HCT116 (cell line): ENCODE measurements at regions not wholly inside any gene's neighbourhood (a gene's known extent, or its start where the extent isn't known, plus 50 kb on each side); places are given as distances from the start of the nearest gene placed in this dataset.

ENCODE experiments used
- ATAC-seq: fragments of 200-7000 bp; cut with Tn5 transposase; 2 replicates; pipeline ENCODE4 v1.9.1; 2020; ENCODE audit warnings: mild to moderate bottlenecking, moderate library complexity
- BruUV-seq: library from RNA; stranded (reverse); fragments of 400-500 nt; replicated peaks from 2 replicates; lab custom pipeline; 2021; lab: Mats Ljungman, UMichigan
- CTCF ChIA-PET: fragments of 300-600 bp; sonication (Branson Sonifier 250); formaldehyde crosslinking; loops from one replicate; lab custom pipeline; 2021; ENCODE audit warnings: antibody characterized with exemption; lab: Charles Lee
- POLR2A ChIA-PET: fragments of 300-600, 350-600 bp; sonication (Branson Sonifier 250); formaldehyde crosslinking; loops from one replicate; lab custom pipeline; 2021; ENCODE audit warnings: antibody characterized with exemption; lab: Charles Lee
- RAD21 ChIA-PET, 2 experiments: fragments of 300-600 bp; sonication (Branson Sonifier 250); formaldehyde crosslinking; loops; one replicate each; lab custom pipeline; 2023; ENCODE audit warnings: low total read pairs in 2 of 2; ENCODE audit not compliant: uncharacterized antibody in 2 of 2, unreplicated experiment in 2 of 2, low non-redundant PET in 1 of 2; lab: Charles Lee
- DNase-seq: peaks from one replicate; pipeline ENCODE4 v3.0.0-alpha.2; 2010; ENCODE audit warnings: low read depth, low spot score
- H2AFZ ChIP-seq: fragments of 200-600 bp; shearing (Covaris generic), sonication (generic); 2 replicates; pipeline ENCODE4 v1.6.1; 2017; ENCODE audit warnings: low read depth, mixed run types, mixed read lengths, antibody characterized with exemption, low read length; ENCODE audit not compliant: poor library complexity, severe bottlenecking
- H3K27ac ChIP-seq: 2 replicates; pipeline ENCODE4 v1.5.1; 2012; ENCODE audit warnings: low read depth, low read length
- H3K27me3 ChIP-seq: fragments of 200-600 bp; sonication (generic); 2 replicates; pipeline ENCODE4 v1.6.1; 2016; ENCODE audit warnings: mixed run types, low read length, mixed read lengths; ENCODE audit not compliant: insufficient read depth
- H3K36me3 ChIP-seq, 2 experiments: fragments of 200-500 bp in 1 of 2; fragments of 200-600 bp in 1 of 2; sonication (Bioruptor generic) in 1 of 2; sonication (generic) in 1 of 2; 2 replicates each; pipeline versions ENCODE4 v1.5.1 to v1.6.1; 2014 to 2016; ENCODE audit warnings: low read length in 2 of 2, inconsistent platforms in 1 of 2, mixed read lengths in 1 of 2, mixed run types in 1 of 2; ENCODE audit not compliant: insufficient read depth in 2 of 2, control insufficient read depth in 1 of 2
- H3K4me1 ChIP-seq, 2 experiments: fragments of 200-600 bp in 1 of 2; sonication (generic) in 1 of 2; 2 replicates each; pipeline versions ENCODE4 v1.5.1 to v1.6.1; 2012 to 2017; ENCODE audit warnings: low read length in 2 of 2, inconsistent platforms in 1 of 2, mild to moderate bottlenecking in 1 of 2, mixed read lengths in 1 of 2, mixed run types in 1 of 2, moderate library complexity in 1 of 2; ENCODE audit not compliant: insufficient read depth in 2 of 2, control insufficient read depth in 1 of 2
- H3K4me2 ChIP-seq: fragments of 200-600 bp; sonication (generic); 2 replicates; pipeline ENCODE4 v1.6.1; 2017; ENCODE audit warnings: mixed run types, low read length, mixed read lengths
- H3K4me3 ChIP-seq, 2 experiments: fragments of 200-600 bp in 1 of 2; sonication (generic) in 1 of 2; replicated peaks in 1 of 2; 2 replicates each; pipeline ENCODE4 v1.5.1; 2011 to 2016; ENCODE audit warnings: low read length in 2 of 2, control low read depth in 1 of 2, low read depth in 1 of 2, mild to moderate bottlenecking in 1 of 2, mixed read lengths in 1 of 2, mixed run types in 1 of 2
- H3K79me2 ChIP-seq: fragments of 200-600 bp; sonication (generic); 2 replicates; pipeline ENCODE4 v1.6.1; 2017; ENCODE audit warnings: mild to moderate bottlenecking, mixed run types, low read length, moderate library complexity, mixed read lengths; ENCODE audit not compliant: insufficient read depth
- H3K9ac ChIP-seq: fragments of 200-600 bp; sonication (generic); 2 replicates; pipeline ENCODE4 v1.6.1; 2016; ENCODE audit warnings: low read length, mixed read lengths
- H3K9me2 ChIP-seq: fragments of 200-600 bp; sonication (generic), shearing (Covaris generic); 2 replicates; pipeline ENCODE4 v1.6.1; 2017; ENCODE audit warnings: mixed run types, mild to moderate bottlenecking, moderate library complexity; ENCODE audit not compliant: insufficient read depth
- H3K9me3 ChIP-seq, 2 experiments: fragments of 200-500 bp in 1 of 2; fragments of 200-600 bp in 1 of 2; sonication (Bioruptor generic) in 1 of 2; sonication (generic) in 1 of 2; 2 replicates each; pipeline ENCODE4 v1.6.1; 2014 to 2017; ENCODE audit warnings: low read length in 2 of 2, mixed read lengths in 2 of 2, inconsistent platforms in 1 of 2, low read depth in 1 of 2, mild to moderate bottlenecking in 1 of 2, mixed run types in 1 of 2, moderate library complexity in 1 of 2; ENCODE audit not compliant: control insufficient read depth in 1 of 2, insufficient read depth in 1 of 2
- H4K20me1 ChIP-seq: fragments of 200-600 bp; sonication (generic), shearing (Covaris generic); 2 replicates; pipeline ENCODE4 v1.6.1; 2017; ENCODE audit warnings: mixed run types, mild to moderate bottlenecking, moderate library complexity; ENCODE audit not compliant: insufficient read depth
- CTCF ChIP-seq, 3 experiments: fragments of 200-600 bp in 1 of 3; sonication (generic) in 1 of 3; IDR thresholded peaks in 2 of 3; conservative IDR thresholded peaks in 1 of 3; 2 replicates each; pipeline ENCODE4 v1.5.1; 2012 to 2017; ENCODE audit warnings: low read depth in 2 of 3, low read length in 2 of 3, antibody characterized with exemption in 1 of 3, borderline replicate concordance in 1 of 3, control low read depth in 1 of 3, mild to moderate bottlenecking in 1 of 3, mixed read lengths in 1 of 3, mixed run types in 1 of 3, moderate library complexity in 1 of 3; ENCODE audit not compliant: insufficient read depth in 1 of 3
- ELF1 ChIP-seq: IDR thresholded peaks from 2 replicates; pipeline ENCODE4 v1.6.1; 2012; ENCODE audit warnings: low read depth, borderline replicate concordance
- POLR2AphosphoS5 ChIP-seq: IDR thresholded peaks from 2 replicates; pipeline ENCODE4 v1.6.1; 2011; ENCODE audit warnings: mild to moderate bottlenecking, low read depth, low read length, moderate library complexity
- REST ChIP-seq: IDR thresholded peaks from 2 replicates; pipeline ENCODE4 v1.6.1; 2012; ENCODE audit warnings: low read depth
- intact Hi-C: fragments of 100-400 bp; cut with micrococcal nuclease; formaldehyde crosslinking; loops from 2 replicates; pipeline ENCODE4 v1.10.0; 2022

- no TSS peak for BruUV-seq
Measured at GRCh38 chr2:171253900-171254650, 93.4 kb upstream of the TLK1 start.

More at GRCh38 chr2:171253900-171254650, 93.4 kb upstream of the TLK1 start:
- CTCF ChIA-PET: no interaction called here
- Histone ChIP-seq H3K27ac (no peak overlapping the region), H3K4me2 (no peak overlapping the region), H3K9me3 (peaks cover 3 to 8% of the 10 kb centered on the region in 2 experiments; a peak in 1 of 4 replicates), H2AFZ (no peak overlapping the region), H3K4me3 (no peak overlapping the region), H3K4me1 (no peaks in the 10 kb centered on the region), H3K27me3 (no peaks in the 10 kb centered on the region), H3K79me2 (no peaks in the 10 kb centered on the region), H3K9me2 (no peaks in the 10 kb centered on the region), H4K20me1 (no peaks in the 10 kb centered on the region), H3K9ac (no peak overlapping the region), H3K36me3 (no peaks in the 10 kb centered on the region)
- no peak for ATAC-seq
- RAD21 ChIA-PET: no interaction called here
- no peak for DNase-seq
- intact Hi-C loops: no loop called here
- POLR2A ChIA-PET: no interaction called here
- TF ChIP-seq CTCF (IDR thresholded peaks at IDR 0.05 in 2 of 3, conservative IDR thresholded peaks at IDR 0.05 in 1 of 3; ENCODE audit: borderline replicate concordance in 1 of 3, insufficient read depth in 1 of 3, low read depth in 2 of 3, low read length in 2 of 3): no peak
- TF ChIP-seq ELF1: no peak
- TF ChIP-seq POLR2AphosphoS5: no peak
- no peak for TF ChIP-seq REST
